Gastroesophageal sphincter (tissue), 3 donors: ENCODE measurements at regions not wholly inside any gene's neighbourhood (a gene's known extent, or its start where the extent isn't known, plus 50 kb on each side); places are given as distances from the start of the nearest gene placed in this dataset.

ENCODE experiments used
- CTCF ChIP-seq, 4 experiments: fragments of 200-600 bp in 2 of 4; fragments of 450-650 bp in 2 of 4; sonication (generic) in 1 of 4; IDR thresholded peaks; one replicate each; pipeline ENCODE4 v1.5.1; 2017 to 2019; ENCODE audit warnings: antibody characterized with exemption in 4 of 4, mild to moderate bottlenecking in 2 of 4, moderate library complexity in 2 of 4
- EP300 ChIP-seq: sonication (generic); formaldehyde crosslinking; IDR thresholded peaks from one replicate; pipeline ENCODE4 v1.6.1; 2017; ENCODE audit warnings: antibody characterized with exemption, mild to moderate bottlenecking
- POLR2A ChIP-seq, 2 donors: fragments of 450-650 bp; IDR thresholded peaks; one replicate each; pipeline ENCODE4 v1.6.1; 2017; ENCODE audit warnings: antibody characterized with exemption in 2 of 2, mild to moderate bottlenecking in 2 of 2, moderate library complexity in 1 of 2
- POLR2AphosphoS5 ChIP-seq: sonication (generic); formaldehyde crosslinking; IDR thresholded peaks from one replicate; pipeline ENCODE4 v1.6.1; 2017; ENCODE audit warnings: antibody characterized with exemption

GRCh38 chr1:218679391-218679790 lies 334.3 kb downstream of the TGFB2 start:
- TF ChIP-seq POLR2AphosphoS5: no peak
- no peak for TF ChIP-seq CTCF (IDR thresholded peaks at IDR 0.05)
- TF ChIP-seq EP300: no peak
- no peak for TF ChIP-seq POLR2A (IDR thresholded peaks at IDR 0.05)
